Activated CD8-positive, alpha-beta T cell treated with anti-CD3 and anti-CD28 coated beads for 36 hours (primary cell): ENCODE measurements at regions not wholly inside any gene's neighbourhood (a gene's known extent, or its start where the extent isn't known, plus 50 kb on each side); places are given as distances from the start of the nearest gene placed in this dataset.
A peak's percentile ranks its signal among the peaks of the same experiment; 100 is the strongest.

Experiments
- ATAC-seq: fragments of 200-7000 bp; cut with Tn5 transposase; one replicate; pipeline ENCODE4 v1.10.0; 2021; ENCODE audit warnings: mild to moderate bottlenecking, moderate library complexity
- CTCF ChIA-PET: fragments of 350-600 bp; sonication (Branson Sonifier 250); formaldehyde crosslinking; loops from one replicate; lab custom pipeline; 2021; ENCODE audit warnings: antibody characterized with exemption; lab: Charles Lee
- POLR2A ChIA-PET: fragments of 350-600 bp; sonication (Branson Sonifier 250); formaldehyde crosslinking; loops from one replicate; lab custom pipeline; 2021; ENCODE audit warnings: antibody characterized with exemption; lab: Charles Lee
- DNase-seq: peaks from one replicate; pipeline ENCODE4 v3.0.0-alpha.2; 2020
- H3K27ac Mint-ChIP-seq: one replicate; pipeline ENCODE4 v1.8.0; 2021; ENCODE audit warnings: mild to moderate bottlenecking, mixed read lengths
- H3K27me3 Mint-ChIP-seq: one replicate; pipeline ENCODE4 v1.8.0; 2021; ENCODE audit warnings: mixed read lengths
- H3K36me3 Mint-ChIP-seq: one replicate; pipeline ENCODE4 v1.8.0; 2021; ENCODE audit warnings: low read depth, mixed read lengths
- H3K4me1 Mint-ChIP-seq: one replicate; pipeline ENCODE4 v1.8.0; 2021; ENCODE audit warnings: low read depth, mixed read lengths
- H3K4me3 Mint-ChIP-seq: one replicate; pipeline ENCODE4 v1.8.0; 2021; ENCODE audit warnings: mild to moderate bottlenecking, moderate library complexity, mixed read lengths
- H3K9me3 Mint-ChIP-seq: one replicate; pipeline ENCODE4 v1.8.0; 2021; ENCODE audit warnings: mixed read lengths
- CTCF ChIP-seq: fragments of 200-600 bp; IDR thresholded peaks from one replicate; pipeline ENCODE4 v1.8.0; 2022; ENCODE audit warnings: antibody characterized with exemption, mild to moderate bottlenecking
- intact Hi-C: fragments of 100-400 bp; cut with micrococcal nuclease; formaldehyde crosslinking; loops from one replicate; pipeline ENCODE4 v1.10.0; 2022

GRCh38 chr5:158020555-158021418 is 161.8 kb upstream of the CLINT1 start:
- H3K27ac Mint-ChIP-seq = no peak overlapping the region
- peaks cover 8% of the 10 kb centered on the region for H3K27me3 Mint-ChIP-seq
- ChIA-PET POLR2A (interaction anchor here (0.5 to 0.7 kb wide), 2 partner anchors 125 to 165 kb away, joined by 3 to 4 read pairs; no protein-coding TSS in a partner anchor), CTCF (interaction anchor here (0.9 to 1.3 kb wide), 3 partner anchors 9 to 204 kb away, joined by 3 to 4 read pairs (median 3); no protein-coding TSS in a partner anchor)
- no peak for ATAC-seq
- TF ChIP-seq CTCF = no peak
- intact Hi-C loops = no loop called here
- H3K9me3 Mint-ChIP-seq = no peaks in the 10 kb centered on the region
- no peak overlapping the region for H3K4me3 Mint-ChIP-seq
- no peaks in the 10 kb centered on the region for H3K36me3 Mint-ChIP-seq
- H3K4me1 Mint-ChIP-seq = no peaks in the 10 kb centered on the region
- no peak for DNase-seq

- Mint-ChIP-seq H3K4me1 (no peaks in the 10 kb centered on the region), H3K36me3 (no peaks in the 10 kb centered on the region), H3K27me3 (peaks cover 11% of the 10 kb centered on the region), H3K9me3 (no peaks in the 10 kb centered on the region), H3K4me3 (no peak overlapping the region), H3K27ac (no peak overlapping the region)
- no peak for ATAC-seq
- no peak for TF ChIP-seq CTCF
- CTCF ChIA-PET = no interaction called here
- intact Hi-C loops = no loop called here
- DNase-seq = no peak
- POLR2A ChIA-PET = no interaction called here
Measured at GRCh38 chr5:158017469-158017868, 158.5 kb upstream of the CLINT1 start.

DNA sequence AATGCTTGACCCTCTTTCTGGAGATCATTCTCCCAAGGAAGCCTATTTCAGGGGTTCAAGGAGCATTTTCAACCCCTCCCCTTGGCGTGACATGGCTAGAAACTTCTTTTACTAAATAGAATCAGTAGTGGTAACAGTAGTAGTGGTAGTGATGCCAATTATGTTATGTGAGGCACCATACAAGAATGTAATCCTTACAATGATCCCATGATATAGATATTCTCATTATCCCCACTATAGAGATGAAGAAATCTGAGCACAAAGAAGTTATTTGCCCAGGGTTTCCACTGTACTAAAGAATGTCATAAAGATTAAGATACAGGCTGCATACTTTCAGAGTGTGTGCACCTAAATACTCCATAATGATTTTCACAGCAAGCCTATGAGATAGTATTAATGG is 155.4 kb upstream of the CLINT1 start:
- intact Hi-C loops = no loop called here
- no peaks in the 10 kb centered on the region for H3K9me3 Mint-ChIP-seq
- H3K36me3 Mint-ChIP-seq = no peaks in the 10 kb centered on the region
- H3K4me3 Mint-ChIP-seq = no peak overlapping the region
- ATAC-seq (no peak), DNase-seq (no peak)
- no peak for TF ChIP-seq CTCF
- H3K4me1 Mint-ChIP-seq = no peaks in the 10 kb centered on the region
- no peak overlapping the region for H3K27ac Mint-ChIP-seq
- POLR2A ChIA-PET = no interaction called here
- CTCF ChIA-PET = interaction anchor here (0.6 kb wide), 1 partner anchor 218 kb away, joined by 5 read pairs; no protein-coding TSS in a partner anchor
- H3K27me3 Mint-ChIP-seq = peaks cover 22% of the 10 kb centered on the region

DNA sequence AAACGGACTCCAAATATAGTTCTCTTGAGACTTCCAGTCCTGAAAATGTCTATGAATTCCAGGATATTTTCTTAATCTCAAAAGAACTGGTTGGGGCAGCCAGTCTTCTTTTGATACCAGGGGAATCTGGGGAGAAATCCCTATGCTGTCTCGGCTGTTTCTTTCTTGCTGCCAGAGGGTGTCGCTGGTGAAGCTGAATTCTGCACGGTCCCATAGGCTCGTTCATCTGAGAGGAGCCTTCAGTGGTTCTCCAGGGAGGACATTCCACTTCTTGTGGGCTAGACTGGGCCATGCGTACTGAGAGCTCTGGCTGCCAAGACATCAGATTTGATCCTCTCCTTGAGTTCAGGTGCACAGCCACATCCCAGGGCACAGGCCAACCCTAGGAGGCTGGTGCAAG is 155.0 kb upstream of the CLINT1 start:
- peak; percentile 20 for TF ChIP-seq CTCF
- Mint-ChIP-seq H3K27ac (no peak overlapping the region), H3K9me3 (no peaks in the 10 kb centered on the region), H3K4me3 (no peak overlapping the region), H3K36me3 (no peaks in the 10 kb centered on the region), H3K4me1 (no peaks in the 10 kb centered on the region), H3K27me3 (peaks cover 22% of the 10 kb centered on the region)
- no peak for ATAC-seq
- ChIA-PET CTCF (no interaction called here), POLR2A (no interaction called here)
- intact Hi-C loops = no loop called here
- peak; percentile 7 for DNase-seq

DNA sequence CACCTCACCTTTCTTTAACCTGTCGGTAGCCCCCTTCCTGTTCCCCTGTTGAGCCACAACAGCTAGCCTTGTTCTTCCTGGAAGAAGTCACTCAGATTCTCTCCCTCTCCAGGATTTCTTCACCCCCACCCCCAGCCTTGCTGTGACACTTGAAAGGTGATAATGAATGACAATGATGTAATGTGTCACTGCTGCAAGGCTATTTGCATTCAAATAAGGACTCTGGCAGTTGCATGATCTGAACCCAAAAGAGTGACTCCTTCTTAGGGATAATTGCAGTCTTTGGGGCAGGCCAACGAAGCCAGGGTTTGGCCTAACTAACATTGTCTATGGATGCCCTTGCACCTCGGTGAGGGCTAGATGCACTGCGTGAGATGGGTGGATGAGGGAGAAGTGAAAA is 154.4 kb upstream of the CLINT1 start:
- ChIA-PET CTCF (interaction anchor here (0.7 to 1.4 kb wide), 2 partner anchors 10 to 97 kb away, joined by 3 to 4 read pairs; no protein-coding TSS in a partner anchor), POLR2A (no interaction called here)
- DNase-seq = no peak
- Mint-ChIP-seq H3K27me3 (peaks cover 22% of the 10 kb centered on the region), H3K27ac (no peak overlapping the region), H3K4me1 (no peaks in the 10 kb centered on the region), H3K36me3 (no peaks in the 10 kb centered on the region), H3K9me3 (no peaks in the 10 kb centered on the region), H3K4me3 (no peak overlapping the region)
- intact Hi-C loops = no loop called here
- TF ChIP-seq CTCF = no peak
- no peak for ATAC-seq
